Hepatocyte (in vitro differentiated cells): ENCODE measurements at regions not wholly inside any gene's neighbourhood (a gene's known extent, or its start where the extent isn't known, plus 50 kb on each side); places are given as distances from the start of the nearest gene placed in this dataset.

ENCODE experiments used
- DNase-seq: peaks from one replicate; pipeline ENCODE4 v3.0.0-alpha.2; 2016; ENCODE audit warnings: low spot score
- H2AFZ ChIP-seq: fragments of 200-600 bp; sonication (generic); 2 replicates; pipeline ENCODE4 v1.6.0; 2016; ENCODE audit warnings: antibody characterized with exemption, mild to moderate bottlenecking
- H3K27ac ChIP-seq: fragments of 200-600 bp; sonication (generic); 2 replicates; pipeline ENCODE4 v1.5.1; 2016; ENCODE audit warnings: mild to moderate bottlenecking
- H3K27me3 ChIP-seq: fragments of 200-600 bp; sonication (generic); 2 replicates; pipeline ENCODE4 v1.6.1; 2016
- H3K36me3 ChIP-seq: fragments of 200-600 bp; sonication (generic); replicated peaks from 2 replicates; pipeline ENCODE4 v1.5.1; 2016; ENCODE audit warnings: low read depth; ENCODE audit not compliant: insufficient read depth
- H3K4me1 ChIP-seq: fragments of 200-600 bp; sonication (generic); 2 replicates; pipeline ENCODE4 v1.5.1; 2016; ENCODE audit warnings: mild to moderate bottlenecking, moderate library complexity; ENCODE audit not compliant: insufficient read depth
- H3K4me2 ChIP-seq: fragments of 200-600 bp; sonication (generic); 2 replicates; pipeline ENCODE4 v1.6.0; 2016
- H3K4me3 ChIP-seq: fragments of 200-600 bp; sonication (generic); 2 replicates; pipeline ENCODE4 v1.5.1; 2016; ENCODE audit warnings: mild to moderate bottlenecking
- H3K79me2 ChIP-seq: fragments of 200-600 bp; sonication (generic); 2 replicates; pipeline ENCODE4 v1.6.0; 2017; ENCODE audit warnings: mild to moderate bottlenecking
- H3K9me2 ChIP-seq: fragments of 200-600 bp; sonication (generic); replicated peaks from 2 replicates; pipeline ENCODE4 v1.6.0; 2017; ENCODE audit warnings: mild to moderate bottlenecking; ENCODE audit not compliant: insufficient read depth
- H3K9me3 ChIP-seq: fragments of 200-600 bp; sonication (generic); 2 replicates; pipeline ENCODE4 v1.5.1; 2016; ENCODE audit warnings: low read depth, mild to moderate bottlenecking
- H4K20me1 ChIP-seq: fragments of 200-600 bp; sonication (generic); 2 replicates; pipeline ENCODE4 v1.6.0; 2016; ENCODE audit warnings: mild to moderate bottlenecking; ENCODE audit not compliant: insufficient read depth, poor library complexity, severe bottlenecking
- EZH2 ChIP-seq: fragments of 200-600 bp; sonication (generic); IDR thresholded peaks from 2 replicates; pipeline ENCODE4 v1.6.1; 2016; ENCODE audit warnings: antibody characterized with exemption, mild to moderate bottlenecking, borderline replicate concordance
- EZH2phosphoT487 ChIP-seq: fragments of 200-600 bp; sonication (generic); IDR thresholded peaks from one replicate; pipeline ENCODE4 v1.6.1; 2018; ENCODE audit warnings: antibody characterized with exemption, mild to moderate bottlenecking, low read depth, moderate library complexity; ENCODE audit not compliant: unreplicated experiment, severe bottlenecking
- WGBS: methylation state at CpG from one replicate; pipeline ENCODE4 v1.1.6; 2016; ENCODE audit warnings: low lambda C conversion rate; ENCODE audit errors: missing lambda C conversion rate; 5-methylcytosine and 5-hydroxymethylcytosine counted together
- TF ChIP-seq, protein P1 (sequence below): fragments of 200-600 bp; sonication (generic); IDR thresholded peaks from 2 replicates; pipeline ENCODE4 v1.5.1; 2016; ENCODE audit warnings: antibody characterized with exemption, mild to moderate bottlenecking; ENCODE audit not compliant: poor library complexity

GRCh38 chr6:71602385-71603007, 283.9 kb upstream of the RIMS1 start:
- no peaks in the 10 kb centered on the region for H4K20me1 ChIP-seq
- no peak for DNase-seq
- H3K4me1 ChIP-seq, result no peaks in the 10 kb centered on the region
- 95% methylated on average over 2 of the region's 2 CpGs for WGBS
- no peak overlapping the region for H3K4me3 ChIP-seq
- no peaks in the 10 kb centered on the region for H3K36me3 ChIP-seq
- H3K27ac ChIP-seq, result no peak overlapping the region
- H3K9me2 ChIP-seq, result no peaks in the 10 kb centered on the region
- no peaks in the 10 kb centered on the region for H3K9me3 ChIP-seq
- H3K27me3 ChIP-seq, result no peaks in the 10 kb centered on the region
- no peak overlapping the region for H2AFZ ChIP-seq
- no peak for TF ChIP-seq EZH2phosphoT487
- no peak for TF ChIP-seq EZH2
- TF ChIP-seq, protein P1, sequence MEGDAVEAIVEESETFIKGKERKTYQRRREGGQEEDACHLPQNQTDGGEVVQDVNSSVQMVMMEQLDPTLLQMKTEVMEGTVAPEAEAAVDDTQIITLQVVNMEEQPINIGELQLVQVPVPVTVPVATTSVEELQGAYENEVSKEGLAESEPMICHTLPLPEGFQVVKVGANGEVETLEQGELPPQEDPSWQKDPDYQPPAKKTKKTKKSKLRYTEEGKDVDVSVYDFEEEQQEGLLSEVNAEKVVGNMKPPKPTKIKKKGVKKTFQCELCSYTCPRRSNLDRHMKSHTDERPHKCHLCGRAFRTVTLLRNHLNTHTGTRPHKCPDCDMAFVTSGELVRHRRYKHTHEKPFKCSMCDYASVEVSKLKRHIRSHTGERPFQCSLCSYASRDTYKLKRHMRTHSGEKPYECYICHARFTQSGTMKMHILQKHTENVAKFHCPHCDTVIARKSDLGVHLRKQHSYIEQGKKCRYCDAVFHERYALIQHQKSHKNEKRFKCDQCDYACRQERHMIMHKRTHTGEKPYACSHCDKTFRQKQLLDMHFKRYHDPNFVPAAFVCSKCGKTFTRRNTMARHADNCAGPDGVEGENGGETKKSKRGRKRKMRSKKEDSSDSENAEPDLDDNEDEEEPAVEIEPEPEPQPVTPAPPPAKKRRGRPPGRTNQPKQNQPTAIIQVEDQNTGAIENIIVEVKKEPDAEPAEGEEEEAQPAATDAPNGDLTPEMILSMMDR, result no peak
- no peak overlapping the region for H3K4me2 ChIP-seq
- H3K79me2 ChIP-seq, result no peaks in the 10 kb centered on the region

DNA sequence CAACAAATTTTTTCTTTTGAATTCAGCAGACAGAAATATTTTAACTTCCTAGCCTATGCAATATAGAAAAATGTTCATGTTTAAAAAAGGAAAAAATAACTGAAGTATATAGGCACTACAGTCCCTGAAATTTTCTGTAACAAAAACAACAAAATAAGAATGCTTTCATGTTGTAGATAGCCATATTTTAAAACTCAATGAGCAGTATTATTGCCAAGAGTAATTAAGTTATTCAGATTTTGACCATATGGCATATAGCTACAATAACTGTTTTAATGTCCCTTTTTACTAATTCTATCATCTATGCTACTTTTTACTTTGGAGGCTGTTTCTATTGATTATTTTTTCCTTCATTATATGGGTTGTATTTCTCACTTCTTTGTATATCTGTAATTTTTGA, 283.3 kb upstream of the RIMS1 start:
- DNase-seq, result no peak
- H3K36me3 ChIP-seq, result no peaks in the 10 kb centered on the region
- H3K79me2 ChIP-seq, result no peaks in the 10 kb centered on the region
- TF ChIP-seq EZH2 (no peak), EZH2phosphoT487 (no peak)
- TF ChIP-seq, protein P1, result no peak
- no peaks in the 10 kb centered on the region for H4K20me1 ChIP-seq
- no peak overlapping the region for H2AFZ ChIP-seq
- H3K27ac ChIP-seq, result no peak overlapping the region
- no peak overlapping the region for H3K4me2 ChIP-seq
- no peaks in the 10 kb centered on the region for H3K9me2 ChIP-seq
- H3K4me3 ChIP-seq, result no peak overlapping the region
- H3K9me3 ChIP-seq, result no peaks in the 10 kb centered on the region
- H3K27me3 ChIP-seq, result no peaks in the 10 kb centered on the region
- no peaks in the 10 kb centered on the region for H3K4me1 ChIP-seq

DNA sequence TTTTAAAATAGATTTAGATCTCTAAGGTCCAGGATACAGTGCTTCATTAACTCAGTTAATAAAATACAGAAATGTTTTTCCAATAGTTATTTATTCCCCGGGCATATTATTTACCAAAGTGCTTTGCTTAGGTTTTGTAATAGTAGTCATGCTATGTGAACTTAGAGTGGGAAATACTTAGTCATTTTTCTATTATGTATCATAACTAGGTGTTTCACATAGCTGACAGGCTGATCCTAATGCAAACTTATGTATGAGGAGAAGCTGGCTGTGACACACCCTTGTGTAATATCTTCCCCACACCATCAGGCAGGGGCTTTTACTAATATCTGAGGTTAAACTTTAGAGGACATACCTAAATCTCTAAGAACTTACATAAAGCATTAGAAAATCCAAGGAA, 277.7 kb upstream of the RIMS1 start:
- 81% methylated on average over 1 of the region's 1 CpG for WGBS

More for the DNA sequence above, 277.7 kb upstream of the RIMS1 start:
- TF ChIP-seq EZH2phosphoT487 (no peak), EZH2 (no peak)
- TF ChIP-seq, protein P1, result no peak
- H2AFZ ChIP-seq, result no peak overlapping the region
- H3K79me2 ChIP-seq, result no peaks in the 10 kb centered on the region
- no peaks in the 10 kb centered on the region for H3K4me1 ChIP-seq
- no peaks in the 10 kb centered on the region for H3K36me3 ChIP-seq
- no peaks in the 10 kb centered on the region for H4K20me1 ChIP-seq
- H3K27me3 ChIP-seq, result no peaks in the 10 kb centered on the region
- no peaks in the 10 kb centered on the region for H3K9me2 ChIP-seq
- DNase-seq, result no peak
- H3K4me2 ChIP-seq, result no peak overlapping the region
- no peak overlapping the region for H3K27ac ChIP-seq
- no peaks in the 10 kb centered on the region for H3K9me3 ChIP-seq
- H3K4me3 ChIP-seq, result no peak overlapping the region
